ENCODE measurements at regions not wholly inside any gene's neighbourhood (a gene's known extent, or its start where the extent isn't known, plus 50 kb on each side); places are given as distances from the start of the nearest gene placed in this dataset.

DNA sequence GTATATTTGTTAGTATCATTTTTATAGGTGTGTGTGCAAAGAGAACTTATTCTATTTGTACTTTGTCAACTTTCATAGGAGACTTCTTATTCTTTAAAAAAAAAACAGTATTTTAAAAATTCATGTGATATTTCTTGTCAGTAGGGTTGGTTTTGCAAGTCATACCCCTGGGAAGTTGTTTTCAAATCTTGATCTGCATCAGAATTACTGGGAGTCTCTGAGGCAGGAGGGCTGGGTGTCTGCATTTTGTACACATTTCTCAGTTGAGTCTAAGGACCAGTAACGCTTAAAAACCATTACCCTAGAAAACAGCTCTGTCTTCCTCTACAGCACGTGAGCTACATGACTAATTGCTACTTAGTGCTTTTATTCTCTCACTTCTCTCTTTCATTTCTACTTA lies 76.0 kb upstream of the CTTNBP2NL start:
- no peak overlapping the region for H3K4me3 Mint-ChIP-seq
- H3K4me1 Mint-ChIP-seq = peaks cover 0 to 4% (median 0%) of the 10 kb centered on the region in 3 donors
- no peak overlapping the region for H3K27ac Mint-ChIP-seq
- DNase-seq (no peak), ATAC-seq (ENCODE audit: low read depth in 2 of 2) (no peak)
- H3K36me3 Mint-ChIP-seq = no peaks in the 10 kb centered on the region
- H3K9me3 Mint-ChIP-seq = peaks cover 0 to 2% (median 0%) of the 10 kb centered on the region in 7 donors
- peaks cover 27 to 66% (median 46%) of the 10 kb centered on the region in 3 donors for H3K27me3 Mint-ChIP-seq

GRCh38 chr1:112322018-112322417 lies 74.0 kb upstream of the CTTNBP2NL start:
- Mint-ChIP-seq H3K27ac (no peak overlapping the region), H3K27me3 (peaks cover 26 to 60% (median 53%) of the 10 kb centered on the region in 3 donors), H3K4me3 (no peak overlapping the region), H3K36me3 (no peaks in the 10 kb centered on the region), H3K4me1 (peaks cover 0 to 4% (median 0%) of the 10 kb centered on the region in 3 donors), H3K9me3 (peaks cover 0 to 2% (median 0%) of the 10 kb centered on the region in 7 donors)
- no peak for DNase-seq
- ATAC-seq (ENCODE audit: low read depth in 2 of 2) = no peak

DNA sequence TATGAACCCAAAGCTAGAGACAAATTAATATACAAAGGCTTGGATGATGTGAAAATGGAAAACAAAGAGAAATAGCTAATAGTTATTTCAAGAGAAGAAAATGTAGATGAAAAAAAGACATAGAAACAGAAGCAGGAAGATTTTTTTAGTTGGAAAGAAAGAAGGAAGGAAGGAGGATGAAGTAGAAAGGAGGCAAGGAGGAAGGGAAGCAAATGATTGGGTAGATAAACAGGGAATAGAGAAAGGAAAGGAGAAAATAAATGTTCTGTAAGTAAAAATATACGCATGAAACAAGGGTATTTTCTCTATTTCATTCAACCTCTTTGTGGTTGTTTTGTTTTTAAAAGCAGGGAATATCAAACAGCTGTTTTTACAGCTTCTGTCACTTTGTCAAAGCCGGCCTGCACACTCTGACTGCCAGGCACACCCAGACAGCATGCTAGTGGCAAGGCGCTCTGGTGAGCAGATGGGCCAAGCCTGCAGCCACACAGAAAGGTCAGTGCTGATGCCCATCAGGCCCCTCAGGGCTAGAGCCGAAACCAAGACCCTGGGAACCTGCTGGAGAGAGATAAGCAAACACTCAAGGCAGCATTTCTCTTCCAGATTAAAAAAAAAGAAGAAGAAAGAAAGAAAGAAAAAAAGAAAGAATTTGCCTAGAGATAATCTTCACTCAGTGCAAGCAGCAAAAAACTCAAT lies 72.9 kb upstream of the CTTNBP2NL start:
- no peaks in the 10 kb centered on the region for H3K36me3 Mint-ChIP-seq
- H3K4me1 Mint-ChIP-seq = no peaks in the 10 kb centered on the region
- peaks cover 29 to 51% (median 49%) of the 10 kb centered on the region in 3 donors for H3K27me3 Mint-ChIP-seq
- ATAC-seq (ENCODE audit: low read depth in 2 of 2) (no peak), DNase-seq (no peak)
- H3K4me3 Mint-ChIP-seq = no peak overlapping the region
- H3K27ac Mint-ChIP-seq = no peak overlapping the region
- H3K9me3 Mint-ChIP-seq = peaks cover 0 to 2% (median 0%) of the 10 kb centered on the region in 7 donors

DNA sequence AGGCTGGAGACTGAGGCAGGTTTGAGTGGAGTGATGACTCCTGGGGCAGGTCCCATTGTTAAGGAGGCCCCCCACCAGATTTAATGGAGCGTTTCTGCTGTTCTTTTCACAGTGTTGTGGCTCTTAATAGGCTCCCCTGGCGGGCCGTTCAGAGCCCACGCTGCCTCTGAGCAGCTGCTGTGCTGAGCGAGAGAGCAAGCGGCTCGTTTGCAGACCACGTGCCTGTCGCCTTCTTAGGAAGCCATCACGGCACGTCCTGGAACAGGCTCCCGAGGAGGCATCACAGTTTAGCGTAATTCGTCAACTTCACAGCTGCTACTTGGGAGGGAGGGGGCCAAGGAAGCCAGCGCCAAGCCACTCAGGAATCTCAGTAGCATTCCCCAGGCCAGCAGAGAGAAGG lies 70.5 kb upstream of the CTTNBP2NL start:
- Mint-ChIP-seq H3K9me3 (peaks cover 0 to 2% (median 0%) of the 10 kb centered on the region in 7 donors), H3K36me3 (no peaks in the 10 kb centered on the region), H3K27ac (no peak overlapping the region), H3K4me1 (no peaks in the 10 kb centered on the region), H3K27me3 (peaks cover 29 to 61% (median 48%) of the 10 kb centered on the region in 3 donors), H3K4me3 (no peak overlapping the region)
- ATAC-seq (ENCODE audit: low read depth in 2 of 2) = no peak
- DNase-seq = no peak

DNA sequence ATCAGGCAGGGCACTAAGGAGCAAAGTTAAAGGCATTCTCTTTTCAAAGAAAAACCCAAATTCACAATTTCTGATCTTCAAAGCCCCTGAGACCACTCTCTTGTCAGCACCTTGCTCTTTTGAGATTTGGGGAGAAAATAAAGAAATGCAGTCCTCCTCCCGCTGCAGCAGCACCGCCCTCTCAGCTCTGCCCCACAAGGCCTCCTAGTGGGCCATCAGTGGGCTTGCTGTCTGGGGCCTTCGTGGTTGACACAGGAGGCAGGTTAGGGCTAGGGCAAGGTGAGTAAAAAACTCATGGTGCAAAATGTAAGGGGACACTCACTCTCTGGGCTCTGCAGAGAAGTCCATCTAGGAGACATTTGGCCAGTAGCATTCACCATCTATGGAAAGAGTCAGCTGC lies 67.4 kb upstream of the CTTNBP2NL start:
- peaks cover 0 to 2% (median 0%) of the 10 kb centered on the region in 7 donors for H3K9me3 Mint-ChIP-seq

GRCh38 chr1:112332176-112333150 lies 63.6 kb upstream of the CTTNBP2NL start:
- H3K4me3 Mint-ChIP-seq = no peak overlapping the region
- peaks cover 0 to 2% (median 0%) of the 10 kb centered on the region in 7 donors for H3K9me3 Mint-ChIP-seq
- peaks cover 6 to 14% (median 8%) of the 10 kb centered on the region in 3 donors for H3K4me1 Mint-ChIP-seq
- no peak for ATAC-seq (ENCODE audit: low read depth in 2 of 2)
- H3K27me3 Mint-ChIP-seq = peaks cover 43 to 70% (median 55%) of the 10 kb centered on the region in 3 donors
- H3K27ac Mint-ChIP-seq = no peak overlapping the region
- no peaks in the 10 kb centered on the region for H3K36me3 Mint-ChIP-seq
- no peak for DNase-seq

More for the DNA sequence above, 67.4 kb upstream of the CTTNBP2NL start:
- ATAC-seq (ENCODE audit: low read depth in 2 of 2) = no peak
- no peak for DNase-seq
- Mint-ChIP-seq H3K27me3 (peaks cover 35 to 72% (median 47%) of the 10 kb centered on the region in 3 donors), H3K4me3 (no peak overlapping the region), H3K4me1 (no peaks in the 10 kb centered on the region), H3K27ac (no peak overlapping the region), H3K36me3 (no peaks in the 10 kb centered on the region)

GRCh38 chr1:112335351-112335750 lies 60.7 kb upstream of the CTTNBP2NL start:
- DNase-seq = no peak
- H3K9me3 Mint-ChIP-seq = peaks cover 0 to 9% (median 5%) of the 10 kb centered on the region in 7 donors
- H3K4me1 Mint-ChIP-seq = peaks cover 6 to 17% (median 8%) of the 10 kb centered on the region in 3 donors
- ATAC-seq (ENCODE audit: low read depth in 2 of 2) = no peak
- no peak overlapping the region for H3K4me3 Mint-ChIP-seq
- H3K36me3 Mint-ChIP-seq = no peaks in the 10 kb centered on the region
- H3K27me3 Mint-ChIP-seq = peaks cover 47 to 77% (median 63%) of the 10 kb centered on the region in 3 donors
- H3K27ac Mint-ChIP-seq = no peak overlapping the region

DNA sequence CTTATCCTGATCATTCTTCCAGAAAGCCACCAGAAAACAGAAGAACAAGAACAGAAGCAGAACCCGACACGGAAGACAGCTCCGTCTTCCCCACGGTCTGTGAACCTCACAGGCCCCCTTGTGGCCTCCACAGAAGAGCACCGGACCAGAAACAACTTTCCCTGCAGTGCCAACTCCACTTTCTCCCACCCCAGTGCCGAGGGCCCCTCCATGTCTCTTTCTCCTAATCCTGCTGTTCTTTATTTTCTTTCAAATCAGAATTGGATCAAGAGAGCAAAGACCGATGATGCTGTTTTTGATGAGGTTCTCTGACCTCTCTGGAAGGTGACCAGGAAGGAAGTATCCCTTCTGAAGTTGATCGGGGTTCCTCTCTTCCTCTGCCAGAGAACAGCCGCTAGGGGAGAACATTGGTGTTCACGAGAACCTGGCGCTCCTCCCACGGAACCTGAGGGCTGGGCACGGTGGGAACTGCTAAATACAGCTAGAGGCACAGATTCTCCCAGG lies 58.9 kb upstream of the CTTNBP2NL start:
- H3K4me1 Mint-ChIP-seq = peaks cover 6 to 17% (median 8%) of the 10 kb centered on the region in 3 donors
- no peak overlapping the region for H3K4me3 Mint-ChIP-seq
- peaks cover 0 to 10% (median 5%) of the 10 kb centered on the region in 7 donors for H3K9me3 Mint-ChIP-seq
- DNase-seq (no peak), ATAC-seq (ENCODE audit: low read depth in 2 of 2) (no peak)
- H3K27ac Mint-ChIP-seq = peak overlapping the region in 2 of 6 donors; percentile 3 to 21
- no peaks in the 10 kb centered on the region for H3K36me3 Mint-ChIP-seq
- peaks cover 43 to 70% (median 62%) of the 10 kb centered on the region in 3 donors for H3K27me3 Mint-ChIP-seq

DNA sequence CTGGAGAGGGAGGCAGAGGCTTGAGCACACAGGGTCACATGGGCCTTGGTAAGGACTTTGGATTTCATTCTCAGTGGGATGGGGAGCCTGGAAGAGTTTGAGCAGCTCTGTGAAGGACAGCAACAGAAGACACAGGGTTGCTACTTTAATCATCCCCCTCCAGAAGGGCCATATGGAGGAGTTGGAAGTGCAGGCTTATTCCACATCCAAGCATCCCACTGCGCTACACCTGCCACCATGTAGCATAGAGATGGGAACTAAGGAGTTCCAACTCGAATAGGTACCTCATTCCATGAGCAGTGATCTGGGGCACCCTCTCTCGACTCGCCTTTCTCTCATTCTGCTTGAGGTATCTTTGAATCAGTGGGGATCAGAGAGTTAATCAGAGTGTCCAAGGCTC lies 54.0 kb upstream of the CTTNBP2NL start:
- H3K4me1 Mint-ChIP-seq = peaks cover 10 to 16% (median 16%) of the 10 kb centered on the region in 3 donors
- peaks cover 45 to 57% (median 54%) of the 10 kb centered on the region in 3 donors for H3K27me3 Mint-ChIP-seq
- H3K36me3 Mint-ChIP-seq = no peaks in the 10 kb centered on the region
- peaks cover 0 to 10% (median 5%) of the 10 kb centered on the region in 7 donors for H3K9me3 Mint-ChIP-seq
- no peak overlapping the region for H3K4me3 Mint-ChIP-seq
- ATAC-seq (ENCODE audit: low read depth in 2 of 2) (no peak), DNase-seq (no peak)
- H3K27ac Mint-ChIP-seq = no peak overlapping the region

DNA sequence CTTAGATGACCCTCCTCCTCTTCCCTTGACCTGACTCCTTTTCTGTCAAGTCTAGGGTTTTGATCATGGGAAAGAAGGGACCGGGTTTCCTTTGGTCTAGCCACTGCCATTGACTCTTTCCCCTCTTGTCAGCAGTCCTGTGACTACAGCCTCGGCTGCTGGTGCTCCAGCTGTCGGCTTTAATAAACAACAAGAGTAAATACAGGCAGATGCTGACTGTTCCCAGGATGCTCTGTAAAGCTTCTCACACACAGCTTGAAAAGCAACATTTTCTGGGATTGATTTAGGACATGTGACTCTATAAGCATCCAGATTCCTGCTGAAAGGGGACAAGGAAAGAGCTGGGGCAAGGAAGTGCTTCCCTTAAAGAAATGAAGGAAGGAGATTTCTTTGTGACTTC lies 53.5 kb upstream of the CTTNBP2NL start:
- Mint-ChIP-seq H3K9me3 (peaks cover 0 to 10% (median 5%) of the 10 kb centered on the region in 7 donors), H3K27me3 (peaks cover 44 to 52% (median 50%) of the 10 kb centered on the region in 3 donors), H3K4me1 (peaks cover 8 to 12% (median 10%) of the 10 kb centered on the region in 3 donors), H3K4me3 (no peak overlapping the region), H3K36me3 (no peaks in the 10 kb centered on the region), H3K27ac (no peak overlapping the region)
- DNase-seq = no peak
- ATAC-seq (ENCODE audit: low read depth in 2 of 2) = no peak

DNA sequence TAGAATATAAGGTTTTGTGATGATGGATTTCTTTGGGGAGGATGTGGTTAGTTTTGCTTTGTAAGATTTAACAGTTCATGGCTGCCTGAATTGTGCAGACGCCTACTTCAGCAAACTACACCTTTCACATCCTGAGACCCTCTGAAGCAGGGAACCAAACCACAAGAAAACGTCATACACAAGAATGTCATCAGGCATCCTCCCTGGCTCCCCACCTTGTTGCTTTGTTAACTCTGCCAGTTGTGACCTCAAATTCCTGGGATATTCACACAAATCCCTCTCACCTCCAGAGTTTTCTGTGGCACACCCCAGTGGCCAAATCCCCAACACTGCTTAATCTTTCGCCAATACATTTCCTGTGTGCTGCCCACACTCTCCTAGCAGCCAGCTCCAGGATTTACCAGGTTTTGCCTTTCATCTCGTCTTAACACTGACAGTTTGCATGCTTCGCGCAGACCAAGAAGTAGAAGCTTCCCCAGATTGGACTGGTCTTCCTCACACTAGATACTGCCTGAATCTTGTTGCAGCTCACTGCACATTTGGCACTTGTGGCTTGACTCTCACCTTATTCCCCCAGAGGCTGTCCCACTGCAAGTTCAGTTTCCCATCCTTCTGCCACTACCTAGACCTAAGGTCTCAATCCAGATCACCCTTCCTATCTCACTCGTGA lies 51.1 kb upstream of the CTTNBP2NL start:
- peaks cover 2 to 14% (median 12%) of the 10 kb centered on the region in 7 donors for H3K9me3 Mint-ChIP-seq
- no peak overlapping the region for H3K4me3 Mint-ChIP-seq
- no peak for DNase-seq
- peaks cover 30 to 38% (median 32%) of the 10 kb centered on the region in 3 donors for H3K27me3 Mint-ChIP-seq
- H3K36me3 Mint-ChIP-seq = peaks cover 0 to under 1% of the 10 kb centered on the region in 2 donors
- H3K27ac Mint-ChIP-seq = peak overlapping the region in 1 of 6 donors; percentile 9
- peaks cover 8 to 12% (median 8%) of the 10 kb centered on the region in 3 donors for H3K4me1 Mint-ChIP-seq
- peak; percentile 33 to 45 for ATAC-seq (ENCODE audit: low read depth in 2 of 2)
